HCT116 (cell line): ENCODE measurements at regions not wholly inside any gene's neighbourhood (a gene's known extent, or its start where the extent isn't known, plus 50 kb on each side); places are given as distances from the start of the nearest gene placed in this dataset.

ENCODE experiments used
- ATAC-seq: fragments of 200-7000 bp; cut with Tn5 transposase; 2 replicates; pipeline ENCODE4 v1.9.1; 2020; ENCODE audit warnings: mild to moderate bottlenecking, moderate library complexity
- BruUV-seq: library from RNA; stranded (reverse); fragments of 400-500 nt; replicated peaks from 2 replicates; lab custom pipeline; 2021; lab: Mats Ljungman, UMichigan
- CTCF ChIA-PET: fragments of 300-600 bp; sonication (Branson Sonifier 250); formaldehyde crosslinking; loops from one replicate; lab custom pipeline; 2021; ENCODE audit warnings: antibody characterized with exemption; lab: Charles Lee
- POLR2A ChIA-PET: fragments of 300-600, 350-600 bp; sonication (Branson Sonifier 250); formaldehyde crosslinking; loops from one replicate; lab custom pipeline; 2021; ENCODE audit warnings: antibody characterized with exemption; lab: Charles Lee
- RAD21 ChIA-PET, 2 experiments: fragments of 300-600 bp; sonication (Branson Sonifier 250); formaldehyde crosslinking; loops; one replicate each; lab custom pipeline; 2023; ENCODE audit warnings: low total read pairs in 2 of 2; ENCODE audit not compliant: uncharacterized antibody in 2 of 2, unreplicated experiment in 2 of 2, low non-redundant PET in 1 of 2; lab: Charles Lee
- DNase-seq: peaks from one replicate; pipeline ENCODE4 v3.0.0-alpha.2; 2010; ENCODE audit warnings: low read depth, low spot score
- H2AFZ ChIP-seq: fragments of 200-600 bp; shearing (Covaris generic), sonication (generic); 2 replicates; pipeline ENCODE4 v1.6.1; 2017; ENCODE audit warnings: low read depth, mixed run types, mixed read lengths, antibody characterized with exemption, low read length; ENCODE audit not compliant: poor library complexity, severe bottlenecking
- H3K27ac ChIP-seq: 2 replicates; pipeline ENCODE4 v1.5.1; 2012; ENCODE audit warnings: low read depth, low read length
- H3K27me3 ChIP-seq: fragments of 200-600 bp; sonication (generic); 2 replicates; pipeline ENCODE4 v1.6.1; 2016; ENCODE audit warnings: mixed run types, low read length, mixed read lengths; ENCODE audit not compliant: insufficient read depth
- H3K36me3 ChIP-seq, 2 experiments: fragments of 200-500 bp in 1 of 2; fragments of 200-600 bp in 1 of 2; sonication (Bioruptor generic) in 1 of 2; sonication (generic) in 1 of 2; 2 replicates each; pipeline versions ENCODE4 v1.5.1 to v1.6.1; 2014 to 2016; ENCODE audit warnings: low read length in 2 of 2, inconsistent platforms in 1 of 2, mixed read lengths in 1 of 2, mixed run types in 1 of 2; ENCODE audit not compliant: insufficient read depth in 2 of 2, control insufficient read depth in 1 of 2
- H3K4me1 ChIP-seq, 2 experiments: fragments of 200-600 bp in 1 of 2; sonication (generic) in 1 of 2; 2 replicates each; pipeline versions ENCODE4 v1.5.1 to v1.6.1; 2012 to 2017; ENCODE audit warnings: low read length in 2 of 2, inconsistent platforms in 1 of 2, mild to moderate bottlenecking in 1 of 2, mixed read lengths in 1 of 2, mixed run types in 1 of 2, moderate library complexity in 1 of 2; ENCODE audit not compliant: insufficient read depth in 2 of 2, control insufficient read depth in 1 of 2
- H3K4me2 ChIP-seq: fragments of 200-600 bp; sonication (generic); 2 replicates; pipeline ENCODE4 v1.6.1; 2017; ENCODE audit warnings: mixed run types, low read length, mixed read lengths
- H3K4me3 ChIP-seq, 2 experiments: fragments of 200-600 bp in 1 of 2; sonication (generic) in 1 of 2; replicated peaks in 1 of 2; 2 replicates each; pipeline ENCODE4 v1.5.1; 2011 to 2016; ENCODE audit warnings: low read length in 2 of 2, control low read depth in 1 of 2, low read depth in 1 of 2, mild to moderate bottlenecking in 1 of 2, mixed read lengths in 1 of 2, mixed run types in 1 of 2
- H3K79me2 ChIP-seq: fragments of 200-600 bp; sonication (generic); 2 replicates; pipeline ENCODE4 v1.6.1; 2017; ENCODE audit warnings: mild to moderate bottlenecking, mixed run types, low read length, moderate library complexity, mixed read lengths; ENCODE audit not compliant: insufficient read depth
- H3K9ac ChIP-seq: fragments of 200-600 bp; sonication (generic); 2 replicates; pipeline ENCODE4 v1.6.1; 2016; ENCODE audit warnings: low read length, mixed read lengths
- H3K9me2 ChIP-seq: fragments of 200-600 bp; sonication (generic), shearing (Covaris generic); 2 replicates; pipeline ENCODE4 v1.6.1; 2017; ENCODE audit warnings: mixed run types, mild to moderate bottlenecking, moderate library complexity; ENCODE audit not compliant: insufficient read depth
- H3K9me3 ChIP-seq, 2 experiments: fragments of 200-500 bp in 1 of 2; fragments of 200-600 bp in 1 of 2; sonication (Bioruptor generic) in 1 of 2; sonication (generic) in 1 of 2; 2 replicates each; pipeline ENCODE4 v1.6.1; 2014 to 2017; ENCODE audit warnings: low read length in 2 of 2, mixed read lengths in 2 of 2, inconsistent platforms in 1 of 2, low read depth in 1 of 2, mild to moderate bottlenecking in 1 of 2, mixed run types in 1 of 2, moderate library complexity in 1 of 2; ENCODE audit not compliant: control insufficient read depth in 1 of 2, insufficient read depth in 1 of 2
- H4K20me1 ChIP-seq: fragments of 200-600 bp; sonication (generic), shearing (Covaris generic); 2 replicates; pipeline ENCODE4 v1.6.1; 2017; ENCODE audit warnings: mixed run types, mild to moderate bottlenecking, moderate library complexity; ENCODE audit not compliant: insufficient read depth
- CBX3 ChIP-seq: IDR thresholded peaks from 2 replicates; pipeline ENCODE4 v1.6.1; 2012; ENCODE audit warnings: low read depth
- CEBPB ChIP-seq: IDR thresholded peaks from 2 replicates; pipeline ENCODE4 v1.6.1; 2012; ENCODE audit warnings: low read depth
- CTCF ChIP-seq, 3 experiments: fragments of 200-600 bp in 1 of 3; sonication (generic) in 1 of 3; IDR thresholded peaks in 2 of 3; conservative IDR thresholded peaks in 1 of 3; 2 replicates each; pipeline ENCODE4 v1.5.1; 2012 to 2017; ENCODE audit warnings: low read depth in 2 of 3, low read length in 2 of 3, antibody characterized with exemption in 1 of 3, borderline replicate concordance in 1 of 3, control low read depth in 1 of 3, mild to moderate bottlenecking in 1 of 3, mixed read lengths in 1 of 3, mixed run types in 1 of 3, moderate library complexity in 1 of 3; ENCODE audit not compliant: insufficient read depth in 1 of 3
- EGR1 ChIP-seq: IDR thresholded peaks from 2 replicates; pipeline ENCODE4 v1.6.1; 2012; ENCODE audit warnings: low read depth
- ELF1 ChIP-seq: IDR thresholded peaks from 2 replicates; pipeline ENCODE4 v1.6.1; 2012; ENCODE audit warnings: low read depth, borderline replicate concordance
- JUND ChIP-seq: IDR thresholded peaks from 2 replicates; pipeline ENCODE4 v1.6.1; 2012
- POLR2AphosphoS5 ChIP-seq: IDR thresholded peaks from 2 replicates; pipeline ENCODE4 v1.6.1; 2011; ENCODE audit warnings: mild to moderate bottlenecking, low read depth, low read length, moderate library complexity
- SIN3A ChIP-seq: IDR thresholded peaks from 2 replicates; pipeline ENCODE4 v1.6.1; 2012; ENCODE audit warnings: low read depth
- SRF ChIP-seq: IDR thresholded peaks from 2 replicates; pipeline ENCODE4 v1.6.1; 2012; ENCODE audit warnings: low read depth
- TCF7L2 ChIP-seq: IDR thresholded peaks from 2 replicates; pipeline ENCODE4 v1.7.0; 2011; ENCODE audit warnings: borderline replicate concordance, inconsistent platforms; ENCODE audit not compliant: insufficient read depth, insufficient read length; ENCODE audit errors: extremely low read depth
- YY1 ChIP-seq: IDR thresholded peaks from 2 replicates; pipeline ENCODE4 v1.6.1; 2011; ENCODE audit warnings: low read length, low read depth, moderate library complexity, mild to moderate bottlenecking; ENCODE audit not compliant: insufficient replicate concordance; ENCODE audit errors: extremely low read depth
- ZBTB33 ChIP-seq: IDR thresholded peaks from 2 replicates; pipeline ENCODE4 v1.6.1; 2011; ENCODE audit warnings: mild to moderate bottlenecking, low read length, moderate library complexity; ENCODE audit not compliant: insufficient replicate concordance; ENCODE audit errors: extremely low read depth
- ZFX ChIP-seq: fragments of 450-650 bp; IDR thresholded peaks from 2 replicates; pipeline ENCODE4 v1.6.1; 2017
- intact Hi-C: fragments of 100-400 bp; cut with micrococcal nuclease; formaldehyde crosslinking; loops from 2 replicates; pipeline ENCODE4 v1.10.0; 2022

GRCh38 chr5:58363461-58364249, 96.2 kb downstream of the PLK2 start:
- Histone ChIP-seq H3K4me1 (no peaks in the 10 kb centered on the region), H3K4me2 (no peak overlapping the region), H2AFZ (no peak overlapping the region), H3K27ac (no peak overlapping the region), H4K20me1 (no peaks in the 10 kb centered on the region), H3K9me2 (no peaks in the 10 kb centered on the region), H3K79me2 (no peaks in the 10 kb centered on the region), H3K27me3 (no peaks in the 10 kb centered on the region), H3K4me3 (no peak overlapping the region), H3K9ac (no peak overlapping the region), H3K9me3 (no peaks in the 10 kb centered on the region), H3K36me3 (no peaks in the 10 kb centered on the region)
- CTCF ChIA-PET, result no interaction called here
- no peak for ATAC-seq
- no TSS peak for BruUV-seq
- RAD21 ChIA-PET, result no interaction called here
- POLR2A ChIA-PET, result no interaction called here
- TF ChIP-seq EGR1 (no peak), SRF (no peak), CTCF (IDR thresholded peaks at IDR 0.05 in 2 of 3, conservative IDR thresholded peaks at IDR 0.05 in 1 of 3; ENCODE audit: borderline replicate concordance in 1 of 3, insufficient read depth in 1 of 3, low read depth in 2 of 3, low read length in 2 of 3) (no peak), TCF7L2 (no peak), SIN3A (no peak), ZFX (no peak), CBX3 (no peak)
- intact Hi-C loops, result no loop called here
- no peak for DNase-seq

- RAD21 ChIA-PET, result no interaction called here
- no peaks in the 10 kb centered on the region for H4K20me1 ChIP-seq
- H3K27me3 ChIP-seq, result no peaks in the 10 kb centered on the region
- no peaks in the 10 kb centered on the region for H3K9me3 ChIP-seq
- H3K4me2 ChIP-seq, result no peak overlapping the region
- no peaks in the 10 kb centered on the region for H3K36me3 ChIP-seq
- no peak overlapping the region for H3K27ac ChIP-seq
- ATAC-seq (no peak), DNase-seq (no peak)
- H3K9me2 ChIP-seq, result no peaks in the 10 kb centered on the region
- no TSS peak for BruUV-seq
- H3K4me3 ChIP-seq, result no peak overlapping the region
- POLR2A ChIA-PET, result no interaction called here
- no peak overlapping the region for H2AFZ ChIP-seq
- no peak overlapping the region for H3K9ac ChIP-seq
- CTCF ChIA-PET, result no interaction called here
- H3K4me1 ChIP-seq, result no peaks in the 10 kb centered on the region
- intact Hi-C loops, result no loop called here
- H3K79me2 ChIP-seq, result no peaks in the 10 kb centered on the region
- TF ChIP-seq POLR2AphosphoS5 (no peak), ELF1 (no peak), CBX3 (no peak), CTCF (IDR thresholded peaks at IDR 0.05 in 2 of 3, conservative IDR thresholded peaks at IDR 0.05 in 1 of 3; ENCODE audit: borderline replicate concordance in 1 of 3, insufficient read depth in 1 of 3, low read depth in 2 of 3, low read length in 2 of 3) (no peak), JUND (no peak), CEBPB (no peak), YY1 (no peak), ZBTB33 (no peak), SIN3A (no peak)
Measured at GRCh38 chr5:58362135-58362534, 97.8 kb downstream of the PLK2 start.
